ENCODE measurements at regions not wholly inside any gene's neighbourhood (a gene's known extent, or its start where the extent isn't known, plus 50 kb on each side); places are given as distances from the start of the nearest gene placed in this dataset.

DNA sequence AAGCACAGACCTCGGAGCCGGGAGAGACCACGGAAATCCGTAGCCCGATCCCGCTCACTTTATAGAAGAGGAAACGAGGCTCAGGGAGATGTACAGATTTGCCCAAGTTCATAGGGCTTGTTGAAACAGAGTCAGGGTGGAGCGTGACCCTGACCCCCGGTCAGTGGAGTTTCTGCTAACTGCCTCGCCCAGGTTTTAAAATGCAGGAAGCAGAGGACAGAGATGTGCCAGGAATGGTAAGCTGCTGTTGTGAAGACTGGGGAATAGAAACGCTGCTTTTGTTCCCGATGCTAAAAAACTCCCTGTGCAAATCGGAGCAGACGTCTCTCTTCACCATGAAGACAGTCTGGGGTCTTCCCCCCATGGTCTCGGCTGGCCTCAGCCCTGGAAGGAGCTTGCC, 403.0 kb downstream of the SEC14L1 start:
- no peak overlapping the region for H2AFZ ChIP-seq (ENCODE audit: low read length)
- H3K27ac ChIP-seq (ENCODE audit: low read depth, low read length): no peak overlapping the region
- no peak overlapping the region for H3K4me3 ChIP-seq (ENCODE audit: insufficient read depth, low read length)
- peak; percentile 22 for DNase-seq (ENCODE audit: insufficient read length, low spot score, missing footprints)
- TF ChIP-seq, protein P1, sequence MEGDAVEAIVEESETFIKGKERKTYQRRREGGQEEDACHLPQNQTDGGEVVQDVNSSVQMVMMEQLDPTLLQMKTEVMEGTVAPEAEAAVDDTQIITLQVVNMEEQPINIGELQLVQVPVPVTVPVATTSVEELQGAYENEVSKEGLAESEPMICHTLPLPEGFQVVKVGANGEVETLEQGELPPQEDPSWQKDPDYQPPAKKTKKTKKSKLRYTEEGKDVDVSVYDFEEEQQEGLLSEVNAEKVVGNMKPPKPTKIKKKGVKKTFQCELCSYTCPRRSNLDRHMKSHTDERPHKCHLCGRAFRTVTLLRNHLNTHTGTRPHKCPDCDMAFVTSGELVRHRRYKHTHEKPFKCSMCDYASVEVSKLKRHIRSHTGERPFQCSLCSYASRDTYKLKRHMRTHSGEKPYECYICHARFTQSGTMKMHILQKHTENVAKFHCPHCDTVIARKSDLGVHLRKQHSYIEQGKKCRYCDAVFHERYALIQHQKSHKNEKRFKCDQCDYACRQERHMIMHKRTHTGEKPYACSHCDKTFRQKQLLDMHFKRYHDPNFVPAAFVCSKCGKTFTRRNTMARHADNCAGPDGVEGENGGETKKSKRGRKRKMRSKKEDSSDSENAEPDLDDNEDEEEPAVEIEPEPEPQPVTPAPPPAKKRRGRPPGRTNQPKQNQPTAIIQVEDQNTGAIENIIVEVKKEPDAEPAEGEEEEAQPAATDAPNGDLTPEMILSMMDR (IDR thresholded peaks at IDR 0.05; ENCODE audit: extremely low read depth, low read depth, low read length): no peak
- no peaks in the 10 kb centered on the region for H3K79me2 ChIP-seq (ENCODE audit: insufficient read depth, low read length)
- H3K4me1 ChIP-seq (ENCODE audit: insufficient read depth, low read length): peaks cover 2% of the 10 kb centered on the region
- H4K20me1 ChIP-seq (ENCODE audit: insufficient read depth, low read length): no peaks in the 10 kb centered on the region
- H3K4me2 ChIP-seq (ENCODE audit: insufficient read depth, low read length): no peak overlapping the region
- H3K9me3 ChIP-seq (ENCODE audit: low read depth, low read length): no peaks in the 10 kb centered on the region
- no peaks in the 10 kb centered on the region for H3K36me3 ChIP-seq (ENCODE audit: insufficient read depth, low read length)
- peaks cover 29% of the 10 kb centered on the region for H3K27me3 ChIP-seq (ENCODE audit: insufficient read depth, low read length)

DNA sequence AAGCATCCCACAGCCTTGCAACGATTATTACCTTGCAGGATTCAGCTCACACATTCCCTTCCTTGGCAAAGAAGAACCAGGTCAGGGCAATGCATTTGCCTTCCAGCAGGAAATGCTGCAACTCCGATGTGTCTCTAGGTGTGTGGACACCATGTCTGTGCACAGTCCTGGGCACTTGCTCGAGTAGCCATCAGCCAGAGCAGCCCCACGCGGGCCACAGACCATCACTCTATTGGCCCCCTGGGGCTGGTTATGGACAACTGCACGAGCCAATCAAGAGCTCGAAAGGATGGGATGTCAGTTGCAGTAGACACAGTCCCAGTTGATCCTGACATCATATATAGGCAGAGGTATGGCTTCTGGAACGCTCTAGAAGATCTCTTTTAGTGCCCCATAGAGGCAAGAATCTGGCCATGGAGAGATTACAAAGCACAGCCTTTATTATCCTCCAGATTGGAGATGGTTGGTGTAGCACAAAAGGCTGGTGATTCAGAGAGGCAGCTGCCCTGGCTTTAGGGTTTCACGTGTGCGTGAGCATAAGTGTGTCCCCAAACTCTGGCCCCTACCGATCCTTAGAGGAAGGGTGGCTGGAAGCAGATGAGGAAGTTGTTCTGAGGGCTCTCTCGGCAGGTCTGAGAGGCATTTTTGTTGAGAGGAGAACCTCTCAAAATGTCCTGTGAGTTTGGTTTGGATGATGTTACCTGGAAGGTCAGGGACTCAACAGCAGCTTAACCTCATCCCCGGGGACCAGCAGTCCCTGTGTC, 403.8 kb downstream of the SEC14L1 start:
- Histone ChIP-seq H3K36me3 (ENCODE audit: insufficient read depth, low read length) (no peaks in the 10 kb centered on the region), H3K9me3 (ENCODE audit: low read depth, low read length) (no peaks in the 10 kb centered on the region), H2AFZ (ENCODE audit: low read length) (no peak overlapping the region), H4K20me1 (ENCODE audit: insufficient read depth, low read length) (no peaks in the 10 kb centered on the region), H3K27me3 (ENCODE audit: insufficient read depth, low read length) (peaks cover 27% of the 10 kb centered on the region), H3K4me1 (ENCODE audit: insufficient read depth, low read length) (peaks cover 2% of the 10 kb centered on the region), H3K4me2 (ENCODE audit: insufficient read depth, low read length) (no peak overlapping the region), H3K79me2 (ENCODE audit: insufficient read depth, low read length) (no peaks in the 10 kb centered on the region), H3K4me3 (ENCODE audit: insufficient read depth, low read length) (no peak overlapping the region), H3K27ac (ENCODE audit: low read depth, low read length) (no peak overlapping the region)
- TF ChIP-seq, protein P1 (IDR thresholded peaks at IDR 0.05; ENCODE audit: extremely low read depth, low read depth, low read length): no peak
- DNase-seq (ENCODE audit: insufficient read length, low spot score, missing footprints): peak; percentile 50

DNA sequence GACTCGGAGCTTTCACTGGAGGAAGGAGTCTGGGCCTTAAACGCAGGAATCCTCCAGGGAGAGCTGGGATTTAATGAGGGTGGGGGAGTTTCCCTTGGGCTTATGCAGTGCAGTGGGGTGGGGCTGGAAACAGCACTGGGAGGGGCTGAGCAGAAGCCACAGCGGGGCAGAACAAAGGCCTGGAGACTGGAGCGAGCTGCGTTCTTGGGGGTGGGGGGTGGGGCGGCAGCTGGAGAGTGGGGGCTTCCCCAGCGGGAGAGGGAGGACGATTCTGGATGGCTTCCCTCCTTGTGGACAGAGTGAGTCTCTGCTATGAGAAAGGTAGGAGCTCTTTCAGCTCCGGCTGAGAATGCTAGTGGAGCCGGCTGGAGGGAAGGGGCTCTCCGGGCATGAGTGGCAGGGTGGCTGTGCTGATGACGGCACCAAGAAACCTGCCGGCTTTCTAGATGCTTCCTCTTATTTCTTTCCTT, 406.0 kb downstream of the SEC14L1 start:
- Histone ChIP-seq H3K36me3 (ENCODE audit: insufficient read depth, low read length) (no peaks in the 10 kb centered on the region), H3K4me2 (ENCODE audit: insufficient read depth, low read length) (no peak overlapping the region), H3K27ac (ENCODE audit: low read depth, low read length) (no peak overlapping the region), H3K4me3 (ENCODE audit: insufficient read depth, low read length) (no peak overlapping the region), H3K79me2 (ENCODE audit: insufficient read depth, low read length) (no peaks in the 10 kb centered on the region), H4K20me1 (ENCODE audit: insufficient read depth, low read length) (no peaks in the 10 kb centered on the region), H3K4me1 (ENCODE audit: insufficient read depth, low read length) (peaks cover 2% of the 10 kb centered on the region), H2AFZ (ENCODE audit: low read length) (no peak overlapping the region), H3K9me3 (ENCODE audit: low read depth, low read length) (no peaks in the 10 kb centered on the region), H3K27me3 (ENCODE audit: insufficient read depth, low read length) (peaks cover 9% of the 10 kb centered on the region)
- DNase-seq (ENCODE audit: insufficient read length, low spot score, missing footprints): peak; percentile 39
- TF ChIP-seq, protein P1 (IDR thresholded peaks at IDR 0.05; ENCODE audit: extremely low read depth, low read depth, low read length): no peak

DNA sequence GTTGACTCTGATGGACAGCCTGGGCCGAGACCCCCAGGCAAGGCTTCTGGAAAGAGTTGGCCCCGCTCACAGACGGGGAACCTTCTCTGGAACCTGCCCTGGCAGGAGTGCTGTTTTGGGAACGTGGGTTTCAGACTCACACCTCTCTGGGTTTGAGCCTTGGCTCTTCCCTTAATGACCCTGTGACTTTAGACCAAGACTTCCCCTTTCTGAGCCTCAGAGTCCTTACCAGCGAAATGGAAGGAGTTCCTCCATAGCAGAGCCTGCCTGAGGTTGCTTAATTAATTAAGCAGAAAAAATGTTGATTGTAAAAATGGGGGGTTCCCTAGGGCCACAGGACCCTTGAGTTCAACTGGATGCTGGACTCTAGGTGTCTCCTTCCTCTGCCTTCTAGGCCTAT, 408.2 kb downstream of the SEC14L1 start:
- TF ChIP-seq, protein P1 (IDR thresholded peaks at IDR 0.05; ENCODE audit: extremely low read depth, low read depth, low read length): no peak
- H3K4me3 ChIP-seq (ENCODE audit: insufficient read depth, low read length): no peak overlapping the region
- no peaks in the 10 kb centered on the region for H3K79me2 ChIP-seq (ENCODE audit: insufficient read depth, low read length)
- no peaks in the 10 kb centered on the region for H3K4me1 ChIP-seq (ENCODE audit: insufficient read depth, low read length)
- H3K27ac ChIP-seq (ENCODE audit: low read depth, low read length): no peak overlapping the region
- H2AFZ ChIP-seq (ENCODE audit: low read length): no peak overlapping the region
- no peak for DNase-seq (ENCODE audit: insufficient read length, low spot score, missing footprints)
- H3K4me2 ChIP-seq (ENCODE audit: insufficient read depth, low read length): no peak overlapping the region
- no peaks in the 10 kb centered on the region for H3K9me3 ChIP-seq (ENCODE audit: low read depth, low read length)
- H4K20me1 ChIP-seq (ENCODE audit: insufficient read depth, low read length): no peaks in the 10 kb centered on the region
- H3K27me3 ChIP-seq (ENCODE audit: insufficient read depth, low read length): peaks cover 11% of the 10 kb centered on the region
- no peaks in the 10 kb centered on the region for H3K36me3 ChIP-seq (ENCODE audit: insufficient read depth, low read length)
